Testis (tissue), 2 donors: ENCODE measurements at regions not wholly inside any gene's neighbourhood (a gene's known extent, or its start where the extent isn't known, plus 50 kb on each side); places are given as distances from the start of the nearest gene placed in this dataset.

Experiments used
- DNase-seq: peaks from one replicate; pipeline ENCODE4 v3.0.0-alpha.2; 2019
- H3K27ac ChIP-seq, 2 donors: fragments of 200-600 bp; sonication (generic); one replicate each; pipeline ENCODE4 v1.5.1; 2019
- H3K27me3 ChIP-seq: fragments of 200-600 bp; sonication (generic); one replicate; pipeline ENCODE4 v1.5.1; 2019
- H3K36me3 ChIP-seq: fragments of 200-600 bp; sonication (generic); one replicate; pipeline ENCODE4 v1.5.1; 2017; ENCODE audit warnings: low read depth; ENCODE audit errors: missing control alignments
- H3K4me1 ChIP-seq: fragments of 200-600 bp; sonication (generic); one replicate; pipeline ENCODE4 v1.5.1; 2019
- H3K4me3 ChIP-seq, 2 donors: fragments of 200-600 bp; sonication (generic); one replicate each; pipeline ENCODE4 v1.5.1; 2017 to 2019
- H3K9me3 ChIP-seq: fragments of 200-600 bp; sonication (generic); one replicate; pipeline ENCODE4 v1.5.1; 2017
- CTCF ChIP-seq, 3 experiments: fragments of 450-650 bp in 2 of 3; fragments of 200-600 bp in 1 of 3; sonication (generic) in 1 of 3; IDR thresholded peaks; one replicate each; pipeline ENCODE4 v1.5.1; 2016 to 2019; ENCODE audit warnings: antibody characterized with exemption in 3 of 3, mild to moderate bottlenecking in 2 of 3, moderate library complexity in 1 of 3
- POLR2A ChIP-seq: fragments of 450-650 bp; IDR thresholded peaks from one replicate; pipeline ENCODE4 v1.6.1; 2017; ENCODE audit warnings: antibody characterized with exemption, mild to moderate bottlenecking, moderate library complexity
- WGBS, 2 donors: methylation state at CpG; one replicate each; pipeline ENCODE4 v1.1.5; 2018; 5-methylcytosine and 5-hydroxymethylcytosine counted together
- intact Hi-C: fragments of 100-400 bp; cut with DNase I; formaldehyde crosslinking; loops from one replicate; pipeline ENCODE4 v1.15.1; 2023; ENCODE audit warnings: low total_unique reads

DNA sequence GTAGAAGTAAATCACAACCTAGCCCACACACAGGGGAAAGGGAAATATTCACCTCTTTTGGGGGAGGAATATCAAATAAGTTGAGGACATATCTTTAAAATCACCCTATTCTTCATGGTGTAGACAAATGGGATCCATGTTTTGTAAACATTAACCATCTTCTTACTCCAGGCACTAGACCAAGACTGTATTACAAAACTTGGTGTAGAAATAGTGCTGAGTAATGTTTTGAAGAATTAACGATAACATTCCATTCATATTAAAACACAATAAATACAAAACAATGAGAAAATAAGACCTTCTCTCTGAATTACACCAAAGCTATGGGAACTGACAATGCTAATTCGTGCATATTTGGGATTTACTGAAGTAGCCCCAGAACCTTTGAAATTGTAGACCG is 633.6 kb downstream of the BCL11B start:
- Histone ChIP-seq H3K9me3 (no peaks in the 10 kb centered on the region), H3K27me3 (no peaks in the 10 kb centered on the region), H3K27ac (no peak overlapping the region), H3K4me1 (no peaks in the 10 kb centered on the region), H3K4me3 (no peak overlapping the region), H3K36me3 (no peaks in the 10 kb centered on the region)
- intact Hi-C loops: no loop called here
- no peak for DNase-seq
- no peak for TF ChIP-seq POLR2A
- no peak for TF ChIP-seq CTCF (IDR thresholded peaks at IDR 0.05)
- WGBS, 2 donors: 89 to 93% methylated on average over 3 of the region's 3 CpGs

DNA sequence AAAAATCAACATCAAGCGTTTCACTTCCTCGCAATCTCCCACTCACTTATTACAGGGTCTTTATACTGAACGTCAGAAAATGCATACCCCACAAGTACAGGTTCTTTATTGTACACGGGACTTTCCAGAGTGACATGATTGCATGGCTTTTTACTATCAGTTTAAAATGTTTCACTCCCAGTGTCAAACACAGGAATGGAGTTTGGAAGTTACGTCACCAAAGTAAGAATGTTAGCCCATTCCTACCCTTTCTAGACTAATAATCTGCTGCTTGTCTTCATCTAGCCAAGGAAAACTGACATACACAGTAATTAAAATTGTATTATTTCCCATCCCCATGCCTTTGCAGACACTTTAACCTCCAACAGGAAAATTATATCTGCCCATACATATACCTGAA is 624.2 kb downstream of the BCL11B start:
- WGBS, 2 donors: 87% methylated on average over 5 of the region's 5 CpGs
- Histone ChIP-seq H3K9me3 (no peaks in the 10 kb centered on the region), H3K4me1 (no peaks in the 10 kb centered on the region), H3K36me3 (no peaks in the 10 kb centered on the region), H3K27ac (no peak overlapping the region), H3K27me3 (no peaks in the 10 kb centered on the region), H3K4me3 (no peak overlapping the region)
- DNase-seq: no peak
- TF ChIP-seq POLR2A (no peak), CTCF (IDR thresholded peaks at IDR 0.05) (no peak)
- intact Hi-C loops: no loop called here

DNA sequence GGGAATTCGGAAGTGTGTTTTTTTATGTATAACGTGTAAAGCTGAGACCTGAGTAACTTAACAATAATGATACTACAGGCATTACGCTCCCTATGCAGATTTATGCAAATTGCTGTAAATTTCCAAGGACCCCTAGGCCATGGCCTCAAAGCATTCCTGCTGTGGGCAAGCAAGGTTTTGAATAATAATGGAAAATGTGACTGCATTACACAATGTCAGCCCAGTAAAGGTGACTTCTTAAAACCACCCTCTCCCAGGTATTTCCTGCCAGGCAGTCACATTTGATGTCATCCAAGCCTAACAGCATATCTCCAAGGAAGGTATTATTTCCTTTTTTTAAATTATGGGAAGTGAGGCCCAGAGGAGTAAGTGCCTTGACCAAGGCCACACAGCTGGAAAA is 621.0 kb downstream of the BCL11B start:
- intact Hi-C loops: no loop called here
- DNase-seq: no peak
- no peak overlapping the region for H3K27ac ChIP-seq
- no peaks in the 10 kb centered on the region for H3K36me3 ChIP-seq
- no peaks in the 10 kb centered on the region for H3K9me3 ChIP-seq
- H3K4me3 ChIP-seq: no peak overlapping the region
- no peak for TF ChIP-seq CTCF (IDR thresholded peaks at IDR 0.05)
- no peak for TF ChIP-seq POLR2A
- WGBS, 2 donors: 68 to 85% methylated on average over 3 of the region's 3 CpGs
- no peaks in the 10 kb centered on the region for H3K4me1 ChIP-seq
- H3K27me3 ChIP-seq: no peaks in the 10 kb centered on the region

- H3K27me3 ChIP-seq: no peaks in the 10 kb centered on the region
- no peak for TF ChIP-seq CTCF (IDR thresholded peaks at IDR 0.05)
- no peak for TF ChIP-seq POLR2A
- no peaks in the 10 kb centered on the region for H3K9me3 ChIP-seq
- 48 to 57% methylated on average over 4 of the region's 4 CpGs for WGBS, 2 donors
- no peak overlapping the region for H3K4me3 ChIP-seq
- H3K27ac ChIP-seq: no peak overlapping the region
- H3K36me3 ChIP-seq: no peaks in the 10 kb centered on the region
- no peak for DNase-seq
- intact Hi-C loops: no loop called here
- H3K4me1 ChIP-seq: no peaks in the 10 kb centered on the region
These were observed 607.0 kb downstream of the BCL11B start for GRCh38 chr14:98665007-98665406.

DNA sequence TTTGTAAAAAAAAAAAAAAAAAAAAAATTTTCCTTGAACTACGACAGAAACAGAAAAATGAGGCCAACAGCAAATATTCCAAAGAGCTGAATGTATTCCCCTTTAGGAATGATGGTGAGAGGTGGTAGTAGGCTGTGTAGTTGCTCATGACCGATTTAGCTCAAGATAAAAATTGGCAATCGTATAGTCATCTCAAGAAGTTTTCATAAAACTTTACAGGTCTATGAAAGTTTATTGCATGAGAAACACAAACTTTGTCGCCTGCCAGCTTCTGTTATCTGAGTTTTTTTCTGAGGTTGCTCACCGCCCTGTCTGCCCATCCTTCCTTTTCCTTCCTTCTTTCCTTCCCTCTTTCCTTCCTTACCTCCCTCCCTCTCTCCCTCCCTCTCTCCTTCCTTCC is 605.5 kb downstream of the BCL11B start:
- no peaks in the 10 kb centered on the region for H3K4me1 ChIP-seq
- no peaks in the 10 kb centered on the region for H3K27me3 ChIP-seq
- TF ChIP-seq CTCF (IDR thresholded peaks at IDR 0.05) (no peak), POLR2A (no peak)
- no peaks in the 10 kb centered on the region for H3K9me3 ChIP-seq
- no peaks in the 10 kb centered on the region for H3K36me3 ChIP-seq
- intact Hi-C loops: no loop called here
- H3K4me3 ChIP-seq: no peak overlapping the region
- DNase-seq: no peak
- no peak overlapping the region for H3K27ac ChIP-seq
- 58 to 59% methylated on average over 5 of the region's 5 CpGs for WGBS, 2 donors
